ENCODE measurements at regions not wholly inside any gene's neighbourhood (a gene's known extent, or its start where the extent isn't known, plus 50 kb on each side); places are given as distances from the start of the nearest gene placed in this dataset.

GRCh38 chr16:62105244-62105643 lies 69.0 kb upstream of the CDH8 start:
- H3K36me3 Mint-ChIP-seq, result no peaks in the 10 kb centered on the region
- POLR2A ChIA-PET, result no interaction called here
- DNase-seq (no peak), ATAC-seq (no peak)
- no peaks in the 10 kb centered on the region for H3K4me1 Mint-ChIP-seq
- no peaks in the 10 kb centered on the region for H3K27me3 Mint-ChIP-seq
- H3K9me3 Mint-ChIP-seq, result peaks cover 0 to 23% (median 7%) of the 10 kb centered on the region in 9 donors
- no peak overlapping the region for H3K27ac Mint-ChIP-seq
- no peak overlapping the region for H3K4me3 Mint-ChIP-seq

- Mint-ChIP-seq H3K27ac (no peak overlapping the region), H3K36me3 (no peaks in the 10 kb centered on the region), H3K4me3 (no peak overlapping the region), H3K9me3 (peaks cover 0 to 18% (median 7%) of the 10 kb centered on the region in 9 donors), H3K4me1 (no peaks in the 10 kb centered on the region), H3K27me3 (no peaks in the 10 kb centered on the region)
- POLR2A ChIA-PET, result no interaction called here
- ATAC-seq (no peak), DNase-seq (no peak)
Measured at GRCh38 chr16:62102588-62102987, 66.3 kb upstream of the CDH8 start.

- Mint-ChIP-seq H3K9me3 (peaks cover 0 to 17% (median 7%) of the 10 kb centered on the region in 9 donors), H3K27ac (no peak overlapping the region), H3K4me1 (no peaks in the 10 kb centered on the region), H3K4me3 (no peak overlapping the region), H3K36me3 (no peaks in the 10 kb centered on the region), H3K27me3 (no peaks in the 10 kb centered on the region)
- ATAC-seq (no peak), DNase-seq (no peak)
- POLR2A ChIA-PET, result no interaction called here
Measured at GRCh38 chr16:62100651-62101050, 64.4 kb upstream of the CDH8 start.

GRCh38 chr16:62089715-62090114 lies 53.5 kb upstream of the CDH8 start:
- Mint-ChIP-seq H3K27me3 (no peaks in the 10 kb centered on the region), H3K36me3 (peaks cover 0 to 3% (median 0%) of the 10 kb centered on the region in 3 donors), H3K27ac (no peak overlapping the region), H3K9me3 (peaks cover 7 to 21% (median 9%) of the 10 kb centered on the region in 9 donors), H3K4me3 (no peak overlapping the region), H3K4me1 (no peaks in the 10 kb centered on the region)
- ATAC-seq, result no peak
- DNase-seq, result no peak
- POLR2A ChIA-PET, result no interaction called here

- H3K27ac Mint-ChIP-seq, result no peak overlapping the region
- POLR2A ChIA-PET, result no interaction called here
- ATAC-seq, result no peak
- no peaks in the 10 kb centered on the region for H3K4me1 Mint-ChIP-seq
- peaks cover 5 to 21% (median 9%) of the 10 kb centered on the region in 9 donors for H3K9me3 Mint-ChIP-seq
- peaks cover 0 to 3% (median 0%) of the 10 kb centered on the region in 3 donors for H3K36me3 Mint-ChIP-seq
- peak overlapping the region in 1 of 10 donors; percentile 38 for H3K4me3 Mint-ChIP-seq
- DNase-seq, result no peak
- H3K27me3 Mint-ChIP-seq, result no peaks in the 10 kb centered on the region
Measured at GRCh38 chr16:62088731-62089410, 52.6 kb upstream of the CDH8 start.
